Fibroblast of lung (primary cell): ENCODE measurements at regions not wholly inside any gene's neighbourhood (a gene's known extent, or its start where the extent isn't known, plus 50 kb on each side); places are given as distances from the start of the nearest gene placed in this dataset.

Experiments
- DNase-seq, 2 donors: peaks; one replicate each; pipeline versions ENCODE4 v3.0.0 to v3.0.0-alpha.2; 2010; ENCODE audit warnings: low read depth in 2 of 2
- H2AFZ ChIP-seq: 2 replicates; pipeline ENCODE4 v1.5.1; 2012; ENCODE audit warnings: low read length, control low read depth, inconsistent platforms
- H3K27ac ChIP-seq: 2 replicates; pipeline ENCODE4 v1.5.1; 2011; ENCODE audit warnings: low read length, control low read depth; ENCODE audit not compliant: insufficient read depth
- H3K27me3 ChIP-seq: 2 replicates; pipeline ENCODE4 v1.5.1; 2011; ENCODE audit warnings: mild to moderate bottlenecking, low read length; ENCODE audit not compliant: control insufficient read depth, insufficient read depth
- H3K36me3 ChIP-seq: 2 replicates; pipeline ENCODE4 v1.5.1; 2011; ENCODE audit warnings: low read length; ENCODE audit not compliant: control insufficient read depth, insufficient read depth
- H3K4me1 ChIP-seq: 2 replicates; pipeline ENCODE4 v1.5.1; 2011; ENCODE audit warnings: low read length; ENCODE audit not compliant: control insufficient read depth, insufficient read depth; ENCODE audit errors: extremely low read depth
- H3K4me2 ChIP-seq: 2 replicates; pipeline ENCODE4 v1.5.1; 2011; ENCODE audit warnings: low read length, control low read depth; ENCODE audit not compliant: insufficient read depth; ENCODE audit errors: extremely low read depth
- H3K4me3 ChIP-seq, 4 experiments: fragments of 200-600 bp in 1 of 4; sonication (generic) in 1 of 4; replicated peaks in 1 of 4; 2 replicates each; pipeline ENCODE4 v1.5.1; 2011 to 2016; ENCODE audit warnings: low read length in 4 of 4, low read depth in 3 of 4, mild to moderate bottlenecking in 3 of 4, control low read depth in 2 of 4, inconsistent platforms in 1 of 4, mixed read lengths in 1 of 4; ENCODE audit not compliant: insufficient read depth in 1 of 4; ENCODE audit errors: control extremely low read depth in 1 of 4
- H3K79me2 ChIP-seq: 2 replicates; pipeline ENCODE4 v1.5.1; 2012; ENCODE audit warnings: mild to moderate bottlenecking, low read length, inconsistent platforms; ENCODE audit not compliant: control insufficient read depth, insufficient read depth
- H3K9ac ChIP-seq: 2 replicates; pipeline ENCODE4 v1.5.1; 2011; ENCODE audit warnings: mild to moderate bottlenecking, low read length, control low read depth; ENCODE audit not compliant: insufficient read depth
- H3K9me3 ChIP-seq: 2 replicates; pipeline ENCODE4 v1.5.1; 2012; ENCODE audit warnings: low read depth, low read length; ENCODE audit not compliant: control insufficient read depth, insufficient read depth
- H4K20me1 ChIP-seq: 2 replicates; pipeline ENCODE4 v1.5.1; 2011; ENCODE audit warnings: low read length; ENCODE audit not compliant: control insufficient read depth, insufficient read depth; ENCODE audit errors: extremely low read depth
- EZH2 ChIP-seq: IDR thresholded peaks from 2 replicates; pipeline ENCODE4 v1.5.1; 2012; ENCODE audit warnings: low read length, control low read depth, mild to moderate bottlenecking; ENCODE audit errors: missing control alignments
- TF ChIP-seq, protein P1 (sequence below), 2 donors: IDR thresholded peaks in 1 of 2; conservative IDR thresholded peaks in 1 of 2; 1 replicate in 1 of 2; 2 replicates in 1 of 2; pipeline ENCODE4 v1.5.1; 2011 to 2012; ENCODE audit warnings: low read length in 2 of 2, control low read depth in 1 of 2, inconsistent platforms in 1 of 2, low read depth in 1 of 2, mild to moderate bottlenecking in 1 of 2

DNA sequence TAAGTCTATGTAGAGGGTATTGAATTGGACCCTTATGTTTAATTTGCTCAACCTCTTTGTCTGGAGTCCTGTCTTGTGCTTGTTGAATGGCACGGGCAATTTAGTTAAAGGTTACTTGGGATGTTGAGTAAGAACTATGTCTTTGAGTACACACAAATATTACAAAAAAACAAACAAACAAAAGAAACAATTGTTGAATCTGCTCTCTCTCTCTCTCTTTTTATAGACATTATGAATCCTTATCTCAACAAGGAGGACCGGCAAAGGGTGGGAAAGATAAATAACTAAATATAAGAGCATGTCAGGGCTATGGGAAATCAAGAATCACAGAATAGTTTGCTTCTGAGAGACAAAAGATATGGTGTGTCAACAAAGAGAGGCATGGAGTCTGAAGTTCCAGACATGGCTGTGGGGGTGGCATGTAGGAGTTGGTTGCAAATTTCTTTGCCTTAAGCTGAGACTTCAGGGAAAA lies 608.6 kb downstream of the UTRN start:
- TF ChIP-seq, protein P1, sequence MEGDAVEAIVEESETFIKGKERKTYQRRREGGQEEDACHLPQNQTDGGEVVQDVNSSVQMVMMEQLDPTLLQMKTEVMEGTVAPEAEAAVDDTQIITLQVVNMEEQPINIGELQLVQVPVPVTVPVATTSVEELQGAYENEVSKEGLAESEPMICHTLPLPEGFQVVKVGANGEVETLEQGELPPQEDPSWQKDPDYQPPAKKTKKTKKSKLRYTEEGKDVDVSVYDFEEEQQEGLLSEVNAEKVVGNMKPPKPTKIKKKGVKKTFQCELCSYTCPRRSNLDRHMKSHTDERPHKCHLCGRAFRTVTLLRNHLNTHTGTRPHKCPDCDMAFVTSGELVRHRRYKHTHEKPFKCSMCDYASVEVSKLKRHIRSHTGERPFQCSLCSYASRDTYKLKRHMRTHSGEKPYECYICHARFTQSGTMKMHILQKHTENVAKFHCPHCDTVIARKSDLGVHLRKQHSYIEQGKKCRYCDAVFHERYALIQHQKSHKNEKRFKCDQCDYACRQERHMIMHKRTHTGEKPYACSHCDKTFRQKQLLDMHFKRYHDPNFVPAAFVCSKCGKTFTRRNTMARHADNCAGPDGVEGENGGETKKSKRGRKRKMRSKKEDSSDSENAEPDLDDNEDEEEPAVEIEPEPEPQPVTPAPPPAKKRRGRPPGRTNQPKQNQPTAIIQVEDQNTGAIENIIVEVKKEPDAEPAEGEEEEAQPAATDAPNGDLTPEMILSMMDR (conservative IDR thresholded peaks at IDR 0.05 in 1 of 2, IDR thresholded peaks at IDR 0.05 in 1 of 2; ENCODE audit: low read depth in 1 of 2, low read length in 2 of 2), result no peak
- no peak for TF ChIP-seq EZH2
- Histone ChIP-seq H3K27me3 (no peaks in the 10 kb centered on the region), H3K9ac (no peak overlapping the region), H3K27ac (no peak overlapping the region), H3K4me2 (no peak overlapping the region), H3K9me3 (no peaks in the 10 kb centered on the region), H3K4me3 (no peak overlapping the region), H3K4me1 (peaks cover 3% of the 10 kb centered on the region), H2AFZ (no peak overlapping the region), H3K79me2 (no peaks in the 10 kb centered on the region), H4K20me1 (no peaks in the 10 kb centered on the region), H3K36me3 (no peaks in the 10 kb centered on the region)
- DNase-seq, result peak in 1 of 2 donors; percentile 27

DNA sequence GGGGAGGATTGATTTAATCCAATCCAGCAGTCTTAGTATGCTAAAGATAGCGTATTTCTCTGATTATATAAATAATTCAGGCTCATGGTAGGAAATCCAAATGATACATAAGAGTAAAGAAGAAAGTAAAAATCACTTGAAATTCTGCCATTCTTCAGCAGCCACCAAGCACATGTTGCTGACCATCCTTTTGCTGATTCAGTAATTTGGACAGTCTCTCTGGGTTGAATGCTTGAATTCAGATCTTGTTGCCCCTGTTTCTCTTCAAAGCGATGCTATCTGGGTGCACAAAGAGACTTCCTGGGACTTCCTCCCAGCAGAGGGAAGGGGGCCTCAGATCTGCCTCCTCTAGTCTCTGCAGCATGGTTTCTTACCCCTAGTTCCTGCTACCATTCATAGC lies 609.1 kb downstream of the UTRN start:
- H3K9ac ChIP-seq, result no peak overlapping the region
- peaks cover 3% of the 10 kb centered on the region for H3K4me1 ChIP-seq

DNA sequence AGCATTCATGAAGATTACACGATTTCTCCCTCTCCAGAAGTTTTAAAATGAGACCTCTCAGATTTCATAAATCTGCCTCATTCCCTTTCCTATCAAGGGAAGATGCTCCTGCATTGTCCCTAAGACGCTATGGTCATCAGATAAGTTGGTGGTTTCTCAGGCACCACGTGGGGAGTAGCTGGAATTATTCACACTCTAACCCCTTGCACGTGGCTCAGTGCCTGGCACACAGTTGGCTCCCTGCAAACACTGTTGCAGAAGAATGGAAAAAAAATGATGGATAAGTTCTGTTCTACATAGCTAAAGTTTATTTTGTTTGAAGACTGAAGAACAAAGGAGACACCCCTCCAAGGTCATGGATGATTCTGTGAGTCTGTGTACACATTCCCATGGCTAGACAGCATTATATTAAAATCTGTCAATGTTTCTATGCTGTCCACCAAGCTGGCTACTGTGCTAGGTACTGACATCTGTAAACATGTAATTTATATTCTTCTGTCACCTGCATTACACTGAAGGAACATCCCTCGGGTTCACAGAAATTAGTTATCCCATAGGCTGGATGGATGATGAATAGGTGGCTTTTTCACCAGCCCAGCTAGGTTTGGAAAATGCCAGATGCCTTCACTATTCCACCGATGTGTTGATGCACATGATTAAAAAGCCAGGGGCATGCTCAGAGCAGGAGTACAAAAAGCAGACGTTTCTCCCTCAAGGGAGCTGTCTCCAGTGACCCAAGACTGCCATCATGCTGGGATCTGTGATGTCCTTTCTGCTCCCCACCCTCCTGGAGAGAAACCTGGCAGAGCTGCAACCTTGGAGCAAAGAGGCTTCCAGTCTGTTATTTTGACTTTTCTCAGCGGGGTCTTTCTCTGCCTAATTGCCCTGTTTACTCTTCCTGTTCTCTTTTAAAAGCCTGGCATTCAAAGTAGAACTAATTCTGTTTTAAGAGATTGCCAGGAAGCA lies 610.5 kb downstream of the UTRN start:
- DNase-seq, result no peak
- Histone ChIP-seq H3K9ac (no peak overlapping the region), H3K27me3 (no peaks in the 10 kb centered on the region), H3K4me3 (no peak overlapping the region), H3K27ac (no peak overlapping the region), H3K4me2 (no peak overlapping the region), H4K20me1 (no peaks in the 10 kb centered on the region), H3K36me3 (no peaks in the 10 kb centered on the region), H3K79me2 (no peaks in the 10 kb centered on the region), H2AFZ (no peak overlapping the region), H3K4me1 (peaks cover 3% of the 10 kb centered on the region), H3K9me3 (no peaks in the 10 kb centered on the region)
- TF ChIP-seq, protein P1 (conservative IDR thresholded peaks at IDR 0.05 in 1 of 2, IDR thresholded peaks at IDR 0.05 in 1 of 2; ENCODE audit: low read depth in 1 of 2, low read length in 2 of 2), result no peak
- TF ChIP-seq EZH2, result no peak

More for the DNA sequence above, 609.1 kb downstream of the UTRN start:
- Histone ChIP-seq H2AFZ (no peak overlapping the region), H3K9me3 (no peaks in the 10 kb centered on the region), H3K27ac (no peak overlapping the region), H3K36me3 (no peaks in the 10 kb centered on the region), H3K79me2 (no peaks in the 10 kb centered on the region), H3K4me3 (no peak overlapping the region), H3K4me2 (no peak overlapping the region), H3K27me3 (no peaks in the 10 kb centered on the region), H4K20me1 (no peaks in the 10 kb centered on the region)
- DNase-seq, result no peak
- TF ChIP-seq EZH2, result no peak
- TF ChIP-seq, protein P1 (conservative IDR thresholded peaks at IDR 0.05 in 1 of 2, IDR thresholded peaks at IDR 0.05 in 1 of 2; ENCODE audit: low read depth in 1 of 2, low read length in 2 of 2), result no peak
